CD4-positive, alpha-beta T cell treated with Interleukin-17A for 1 hour (primary cell): ENCODE measurements at regions not wholly inside any gene's neighbourhood (a gene's known extent, or its start where the extent isn't known, plus 50 kb on each side); places are given as distances from the start of the nearest gene placed in this dataset.
A peak's percentile ranks its signal among the peaks of the same experiment; 100 is the strongest.

Source experiments
- DNase-seq: peaks from one replicate; pipeline ENCODE4 v3.0.0-alpha.2; 2020

- DNase-seq: no peak
Observed at GRCh38 chr2:215681799-215682596, 246.1 kb upstream of the FN1 start.

DNA sequence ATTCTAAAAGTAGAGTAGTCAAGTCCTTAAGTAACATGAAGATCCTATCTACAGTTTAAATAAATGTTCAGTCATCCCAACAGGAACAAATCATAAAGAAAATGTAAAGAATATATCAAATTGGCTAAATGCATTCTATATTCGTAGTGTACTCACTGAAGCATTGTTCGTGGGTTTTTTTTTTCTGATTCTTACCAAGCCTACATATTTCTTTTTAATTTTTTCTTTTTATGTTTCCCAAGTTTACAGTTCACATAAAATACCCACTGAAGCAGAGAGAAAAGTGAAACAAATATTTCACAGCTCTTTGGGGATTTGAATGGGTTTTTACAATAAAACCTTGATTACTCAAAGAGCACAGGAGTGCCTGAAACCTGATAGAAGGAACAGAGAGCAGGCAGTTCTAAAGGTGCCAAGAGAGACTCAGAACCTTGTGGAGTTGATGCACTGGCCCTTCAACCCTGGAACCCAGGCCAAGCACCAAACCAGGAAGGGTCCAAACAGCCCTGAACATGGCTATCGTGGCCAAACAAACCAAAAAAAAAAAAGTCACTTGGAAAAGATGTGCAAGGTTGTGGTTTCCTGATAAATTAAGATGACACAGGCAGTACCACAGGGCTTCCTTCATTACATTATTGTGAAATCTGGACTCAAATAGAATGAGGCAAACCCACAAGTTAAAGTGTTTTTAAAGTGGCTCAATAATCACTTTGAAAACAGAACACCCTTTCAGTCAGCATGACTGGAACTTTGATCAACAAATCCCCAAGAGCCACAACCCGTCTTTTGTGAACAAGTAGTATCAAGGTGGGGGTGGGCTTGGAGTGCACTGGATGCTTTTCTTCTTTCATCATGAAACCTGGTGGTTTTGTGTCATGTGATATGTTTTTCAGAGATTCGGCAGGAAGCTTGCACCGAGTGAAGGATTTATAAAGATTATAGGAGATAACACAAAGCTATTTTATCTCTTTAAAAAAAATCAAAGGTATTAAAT lies 245.0 kb upstream of the FN1 start:
- peak; percentile 54 for DNase-seq

GRCh38 chr2:215678094-215678493 lies 242.2 kb upstream of the FN1 start:
- DNase-seq: no peak

DNA sequence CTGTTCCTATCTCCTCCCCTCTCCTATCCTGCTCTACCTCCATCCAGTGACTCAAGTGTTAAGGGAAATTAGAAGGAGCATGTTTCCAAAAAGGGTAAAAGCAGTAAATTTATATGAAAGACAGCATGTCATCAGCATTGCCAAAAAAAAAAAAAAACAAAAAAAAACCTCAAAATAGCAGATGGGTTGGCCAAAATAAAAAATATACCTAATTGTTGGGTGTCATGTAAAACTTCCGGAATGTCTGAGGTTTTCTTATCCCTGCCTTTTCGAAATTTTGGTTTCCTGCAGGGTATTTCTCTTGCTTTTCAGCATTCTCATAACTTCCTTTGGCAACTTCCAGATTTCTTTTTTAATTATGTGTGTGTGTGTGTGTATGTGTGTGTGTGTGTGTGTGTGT lies 241.6 kb upstream of the FN1 start:
- no peak for DNase-seq

DNA sequence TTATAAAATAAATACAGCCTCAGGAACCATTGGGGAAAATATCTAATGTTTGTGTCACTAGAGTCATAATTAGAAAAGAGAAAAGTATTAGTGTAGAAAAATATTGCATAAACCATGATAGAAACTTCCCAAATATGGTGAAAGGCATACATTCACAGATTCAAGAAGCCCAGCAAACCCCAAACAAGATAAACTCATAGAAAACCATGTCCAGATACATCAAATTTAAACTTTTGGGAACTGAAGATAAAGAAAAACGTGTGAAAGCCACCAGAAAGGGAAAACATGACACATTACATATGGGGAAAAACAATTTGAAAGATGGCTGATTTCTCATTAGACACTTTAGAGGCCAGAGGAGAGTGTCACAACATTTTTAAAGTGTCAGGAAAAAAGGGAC lies 236.5 kb upstream of the FN1 start:
- no peak for DNase-seq

- DNase-seq: no peak
Observed at GRCh38 chr2:215671691-215672090, 235.8 kb upstream of the FN1 start.

GRCh38 chr2:215671244-215671643 lies 235.4 kb upstream of the FN1 start:
- no peak for DNase-seq

- no peak for DNase-seq
Observed at GRCh38 chr2:215670396-215670795, 234.5 kb upstream of the FN1 start.

DNA sequence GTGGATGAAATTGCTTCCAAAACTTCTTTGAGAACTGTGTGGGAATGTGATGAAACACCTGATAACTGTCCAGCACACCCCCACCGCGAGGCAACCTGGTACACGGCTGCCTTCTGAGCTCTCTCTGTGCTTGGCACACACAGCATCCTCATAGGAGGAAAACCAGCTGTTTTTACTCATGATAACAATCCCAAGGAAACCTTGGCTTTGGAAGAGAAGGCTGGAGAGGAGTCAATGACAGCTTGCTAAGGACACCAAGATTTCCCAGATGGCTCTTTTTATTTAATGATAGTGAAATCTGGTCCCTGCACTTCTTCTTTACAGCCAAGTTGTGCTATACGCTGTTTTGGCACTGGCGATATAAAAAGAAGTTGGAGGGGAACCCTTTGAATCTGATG lies 232.5 kb upstream of the FN1 start:
- no peak for DNase-seq

DNA sequence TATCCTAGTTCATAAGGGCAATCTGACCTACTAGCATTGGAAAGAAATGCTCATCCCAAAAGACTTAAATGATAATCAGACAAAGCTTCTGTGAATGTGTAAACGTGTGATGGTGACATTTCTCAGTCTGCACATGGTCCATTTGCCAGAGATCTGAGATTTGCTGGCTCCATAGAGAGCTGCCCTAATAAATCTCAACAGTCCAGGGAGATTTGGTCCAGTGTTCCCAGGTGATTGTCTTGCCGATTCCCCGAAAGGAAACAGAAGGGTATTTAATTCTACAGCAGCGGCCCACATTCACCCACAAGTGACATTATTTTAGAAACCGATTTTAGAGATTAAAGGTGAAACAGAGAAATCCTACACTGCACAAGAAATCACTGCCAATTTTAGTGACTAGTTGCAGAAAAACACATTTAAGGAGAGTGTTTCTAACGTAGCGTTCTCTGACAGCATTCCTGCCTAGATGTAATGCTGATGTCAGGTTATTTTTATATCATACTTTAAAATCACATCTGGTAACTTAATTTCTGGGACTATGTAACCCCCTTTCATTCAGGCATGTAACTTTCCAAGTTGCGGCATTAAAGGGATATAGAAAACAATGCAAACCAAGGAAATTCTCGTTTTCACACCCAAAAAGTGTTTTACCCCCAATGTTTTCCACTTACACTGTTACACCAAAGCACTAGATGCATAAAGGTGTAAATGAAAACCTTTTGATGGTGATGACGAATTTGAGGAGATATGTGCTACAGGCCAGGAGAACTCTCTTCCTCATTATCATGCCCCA lies 231.9 kb upstream of the FN1 start:
- no peak for DNase-seq

DNA sequence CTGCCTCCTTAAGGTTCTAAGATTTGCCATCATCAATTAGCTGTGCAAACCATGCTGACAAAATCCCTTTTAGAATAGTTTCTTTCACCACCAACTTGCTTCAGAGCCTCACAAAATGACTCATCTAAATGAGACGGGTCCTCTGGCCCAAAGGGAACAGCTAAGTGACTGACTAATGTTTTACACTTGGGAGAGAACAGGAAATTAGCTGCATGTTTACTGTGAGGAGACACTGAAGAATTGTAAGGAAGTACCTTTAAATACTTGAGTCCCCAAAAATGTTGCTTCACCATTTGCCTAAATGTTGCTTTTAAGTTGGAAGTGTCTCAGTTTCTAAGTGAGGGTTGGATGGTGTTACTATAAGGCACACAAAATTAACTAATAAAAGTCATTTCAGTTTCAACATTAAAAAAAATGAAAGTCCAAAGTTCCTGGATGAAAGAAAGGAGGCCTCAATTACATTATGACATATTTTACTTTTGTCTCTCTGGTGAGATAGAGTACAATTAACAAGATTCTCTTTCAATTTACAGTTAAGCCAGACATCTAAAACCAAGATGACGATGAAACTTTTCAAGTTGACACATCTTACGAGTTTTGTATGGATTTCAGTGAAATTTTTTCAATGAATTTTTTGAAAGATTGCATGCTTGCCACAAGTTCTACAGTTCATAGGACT lies 229.1 kb upstream of the FN1 start:
- no peak for DNase-seq

- DNase-seq: no peak
Observed at GRCh38 chr2:215662715-215663114, 226.8 kb upstream of the FN1 start.

DNA sequence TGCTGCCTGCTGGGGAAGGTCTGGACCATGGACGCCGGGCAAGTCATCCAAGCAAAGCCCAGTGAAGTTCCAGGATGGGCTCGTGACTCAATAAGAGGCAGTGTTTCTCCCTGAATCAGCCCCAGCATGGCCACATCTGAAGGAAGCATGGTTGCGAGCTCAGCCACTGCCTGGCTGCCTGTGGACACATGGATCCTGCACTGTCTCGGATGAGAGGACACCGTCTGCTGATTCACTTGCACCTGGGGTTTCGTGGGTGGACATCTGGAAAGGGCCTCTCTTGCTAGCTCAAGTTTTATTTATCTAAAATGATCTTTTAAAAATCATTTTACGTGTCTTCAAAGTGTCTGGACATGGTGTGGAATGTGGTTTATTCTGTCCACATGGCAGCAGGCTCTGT lies 224.8 kb upstream of the FN1 start:
- no peak for DNase-seq

DNA sequence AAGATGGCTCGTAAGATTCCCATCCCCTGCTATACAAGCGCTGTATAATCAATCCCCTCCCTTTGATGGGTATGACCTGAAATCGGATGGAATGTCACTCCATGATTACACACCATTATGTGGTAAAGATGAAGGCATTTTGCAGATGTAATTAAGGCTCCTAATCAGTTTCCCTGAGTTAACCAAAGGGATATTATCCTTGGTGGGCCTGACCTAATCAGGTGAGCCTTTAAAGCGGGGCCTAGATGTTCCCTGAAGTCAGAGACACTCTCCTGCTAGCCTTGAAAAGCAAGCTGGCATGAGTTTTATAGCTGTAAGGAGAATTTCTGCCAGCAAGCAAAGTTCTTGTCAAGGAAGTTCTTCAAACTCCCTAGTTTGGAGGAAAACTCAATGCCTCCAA lies 223.8 kb upstream of the FN1 start:
- DNase-seq: no peak

DNA sequence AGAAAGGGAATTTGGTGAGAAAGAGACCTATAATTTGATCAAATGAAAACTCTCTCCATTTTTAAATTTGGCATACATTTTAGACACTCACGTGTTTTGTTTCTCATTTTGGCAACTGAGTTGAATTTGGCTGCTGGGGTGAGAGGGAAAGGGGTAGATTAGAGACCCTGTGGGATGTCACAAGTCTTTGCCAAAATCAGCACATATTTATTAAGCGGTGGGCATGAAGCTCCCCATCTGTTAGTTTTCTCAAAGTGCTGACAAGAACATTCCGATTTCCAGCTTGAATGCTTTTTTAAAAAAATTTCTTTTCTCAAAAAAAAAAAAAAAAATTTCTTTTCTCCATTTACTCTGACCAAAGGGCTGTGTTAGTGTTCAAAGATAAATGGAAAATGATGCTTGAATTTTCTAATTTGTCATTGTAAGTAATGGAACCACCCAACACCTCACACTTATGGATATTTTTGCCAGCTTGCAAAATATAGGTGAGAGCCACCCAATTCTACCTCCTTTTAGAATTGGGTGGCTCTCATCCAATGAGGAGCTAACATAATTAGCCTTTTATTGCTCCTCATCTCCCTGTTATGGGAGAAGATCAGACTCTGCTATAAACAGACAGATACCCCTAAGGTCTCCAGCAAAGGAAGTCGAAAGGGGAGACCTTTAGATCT lies 222.9 kb upstream of the FN1 start:
- DNase-seq: no peak

DNA sequence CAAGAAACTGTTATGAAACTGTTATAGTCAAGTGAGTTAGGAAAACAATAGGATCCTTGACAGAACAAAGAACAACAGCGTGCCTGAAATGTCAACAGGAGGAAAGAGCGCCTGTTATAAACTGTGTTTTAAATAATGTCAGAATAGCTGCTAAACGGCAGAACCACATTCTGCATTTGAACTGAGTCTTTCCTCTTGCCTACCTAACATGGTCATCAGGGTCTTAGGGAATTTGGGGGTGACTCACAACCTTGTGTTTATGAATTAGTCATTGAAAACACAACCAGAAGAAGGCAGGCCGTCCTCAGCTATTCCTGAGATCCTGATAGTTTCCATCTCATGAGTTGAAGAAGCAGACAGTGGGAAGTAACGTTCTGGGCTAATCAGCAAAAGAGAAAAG lies 222.0 kb upstream of the FN1 start:
- no peak for DNase-seq

GRCh38 chr2:215654148-215654819 lies 218.4 kb upstream of the FN1 start:
- DNase-seq: no peak

- no peak for DNase-seq
Observed at GRCh38 chr2:215653344-215654030, 217.6 kb upstream of the FN1 start.

- no peak for DNase-seq
Observed at GRCh38 chr2:215652388-215652787, 216.5 kb upstream of the FN1 start.

GRCh38 chr2:215651412-215651811 lies 215.5 kb upstream of the FN1 start:
- DNase-seq: no peak
